ENCODE measurements at regions not wholly inside any gene's neighbourhood (a gene's known extent, or its start where the extent isn't known, plus 50 kb on each side); places are given as distances from the start of the nearest gene placed in this dataset.

GRCh38 chr2:2743164-2743571 lies 412.1 kb upstream of the MYT1L start:
- H3K9me3 Mint-ChIP-seq: peaks cover 11% of the 10 kb centered on the region
- no peaks in the 10 kb centered on the region for H3K4me1 Mint-ChIP-seq
- ATAC-seq: no peak
- H3K36me3 Mint-ChIP-seq: no peaks in the 10 kb centered on the region
- no peak overlapping the region for H3K27ac Mint-ChIP-seq
- H3K27me3 Mint-ChIP-seq: peaks cover 8% of the 10 kb centered on the region
- H3K4me3 Mint-ChIP-seq: no peak overlapping the region

GRCh38 chr2:2742726-2743125 lies 411.7 kb upstream of the MYT1L start:
- H3K4me1 Mint-ChIP-seq: no peaks in the 10 kb centered on the region
- H3K9me3 Mint-ChIP-seq: peaks cover 11% of the 10 kb centered on the region

GRCh38 chr2:2740238-2740775 lies 409.2 kb upstream of the MYT1L start:
- H3K4me3 Mint-ChIP-seq: no peak overlapping the region

More at GRCh38 chr2:2742726-2743125, 411.7 kb upstream of the MYT1L start:
- Mint-ChIP-seq H3K36me3 (no peaks in the 10 kb centered on the region), H3K27ac (no peak overlapping the region), H3K4me3 (no peak overlapping the region), H3K27me3 (peaks cover 8% of the 10 kb centered on the region)
- ATAC-seq: no peak

GRCh38 chr2:2739231-2739795 lies 408.2 kb upstream of the MYT1L start:
- H3K4me3 Mint-ChIP-seq: no peak overlapping the region
- no peaks in the 10 kb centered on the region for H3K4me1 Mint-ChIP-seq
- H3K9me3 Mint-ChIP-seq: peaks cover 11% of the 10 kb centered on the region
- H3K27me3 Mint-ChIP-seq: peaks cover 8% of the 10 kb centered on the region
- no peaks in the 10 kb centered on the region for H3K36me3 Mint-ChIP-seq
- no peak for ATAC-seq
- no peak overlapping the region for H3K27ac Mint-ChIP-seq

More at GRCh38 chr2:2740238-2740775, 409.2 kb upstream of the MYT1L start:
- Mint-ChIP-seq H3K27ac (no peak overlapping the region), H3K36me3 (no peaks in the 10 kb centered on the region), H3K4me1 (no peaks in the 10 kb centered on the region), H3K27me3 (peaks cover 8% of the 10 kb centered on the region), H3K9me3 (peaks cover 11% of the 10 kb centered on the region)
- no peak for ATAC-seq

GRCh38 chr2:2738684-2739083 lies 407.6 kb upstream of the MYT1L start:
- Mint-ChIP-seq H3K4me1 (no peaks in the 10 kb centered on the region), H3K4me3 (no peak overlapping the region), H3K9me3 (peaks cover 11% of the 10 kb centered on the region), H3K27me3 (peaks cover 8% of the 10 kb centered on the region), H3K27ac (no peak overlapping the region), H3K36me3 (no peaks in the 10 kb centered on the region)
- ATAC-seq: no peak

- peaks cover 8% of the 10 kb centered on the region for H3K27me3 Mint-ChIP-seq
- H3K4me1 Mint-ChIP-seq: no peaks in the 10 kb centered on the region
- H3K4me3 Mint-ChIP-seq: no peak overlapping the region
- H3K27ac Mint-ChIP-seq: no peak overlapping the region
- peaks cover 11% of the 10 kb centered on the region for H3K9me3 Mint-ChIP-seq
- no peak for ATAC-seq
- no peaks in the 10 kb centered on the region for H3K36me3 Mint-ChIP-seq
These were observed 407.2 kb upstream of the MYT1L start for GRCh38 chr2:2738276-2738675.

GRCh38 chr2:2735041-2735440 lies 404.0 kb upstream of the MYT1L start:
- peaks cover 1% of the 10 kb centered on the region for H3K27me3 Mint-ChIP-seq
- no peak overlapping the region for H3K27ac Mint-ChIP-seq
- no peaks in the 10 kb centered on the region for H3K4me1 Mint-ChIP-seq
- H3K36me3 Mint-ChIP-seq: no peaks in the 10 kb centered on the region
- no peak for ATAC-seq
- H3K4me3 Mint-ChIP-seq: no peak overlapping the region
- peaks cover 5% of the 10 kb centered on the region for H3K9me3 Mint-ChIP-seq

- Mint-ChIP-seq H3K9me3 (no peaks in the 10 kb centered on the region), H3K4me1 (no peaks in the 10 kb centered on the region), H3K4me3 (no peak overlapping the region), H3K27ac (no peak overlapping the region), H3K27me3 (no peaks in the 10 kb centered on the region), H3K36me3 (no peaks in the 10 kb centered on the region)
- peak; percentile 3 for ATAC-seq
These were observed 403.2 kb upstream of the MYT1L start for GRCh38 chr2:2734308-2734707.

- peak; percentile 35 for ATAC-seq
- Mint-ChIP-seq H3K9me3 (no peaks in the 10 kb centered on the region), H3K27me3 (no peaks in the 10 kb centered on the region), H3K36me3 (no peaks in the 10 kb centered on the region), H3K27ac (no peak overlapping the region), H3K4me1 (no peaks in the 10 kb centered on the region), H3K4me3 (no peak overlapping the region)
These were observed 402.7 kb upstream of the MYT1L start for GRCh38 chr2:2733818-2734217.

- no peak overlapping the region for H3K27ac Mint-ChIP-seq
- no peaks in the 10 kb centered on the region for H3K27me3 Mint-ChIP-seq
- no peak for ATAC-seq
- no peaks in the 10 kb centered on the region for H3K9me3 Mint-ChIP-seq
- no peaks in the 10 kb centered on the region for H3K36me3 Mint-ChIP-seq
- H3K4me3 Mint-ChIP-seq: no peak overlapping the region
- no peaks in the 10 kb centered on the region for H3K4me1 Mint-ChIP-seq
These were observed 401.4 kb upstream of the MYT1L start for GRCh38 chr2:2732331-2733119.

GRCh38 chr2:2731816-2732284 lies 400.8 kb upstream of the MYT1L start:
- Mint-ChIP-seq H3K4me3 (no peak overlapping the region), H3K27ac (no peak overlapping the region), H3K9me3 (no peaks in the 10 kb centered on the region), H3K4me1 (no peaks in the 10 kb centered on the region), H3K36me3 (no peaks in the 10 kb centered on the region), H3K27me3 (no peaks in the 10 kb centered on the region)
- no peak for ATAC-seq

- Mint-ChIP-seq H3K9me3 (no peaks in the 10 kb centered on the region), H3K4me3 (no peak overlapping the region), H3K27ac (no peak overlapping the region), H3K36me3 (no peaks in the 10 kb centered on the region), H3K27me3 (no peaks in the 10 kb centered on the region), H3K4me1 (no peaks in the 10 kb centered on the region)
- peak; percentile 31 for ATAC-seq
These were observed 400.2 kb upstream of the MYT1L start for GRCh38 chr2:2731101-2731815.

GRCh38 chr2:2730301-2730833 lies 399.3 kb upstream of the MYT1L start:
- Mint-ChIP-seq H3K4me1 (no peaks in the 10 kb centered on the region), H3K36me3 (no peaks in the 10 kb centered on the region), H3K27me3 (no peaks in the 10 kb centered on the region), H3K27ac (no peak overlapping the region), H3K4me3 (no peak overlapping the region), H3K9me3 (no peaks in the 10 kb centered on the region)
- no peak for ATAC-seq

GRCh38 chr2:2729246-2729645 lies 398.2 kb upstream of the MYT1L start:
- Mint-ChIP-seq H3K27me3 (no peaks in the 10 kb centered on the region), H3K9me3 (no peaks in the 10 kb centered on the region)

GRCh38 chr2:2728635-2729034 lies 397.6 kb upstream of the MYT1L start:
- Mint-ChIP-seq H3K36me3 (no peaks in the 10 kb centered on the region), H3K4me1 (no peaks in the 10 kb centered on the region), H3K27ac (no peak overlapping the region), H3K27me3 (no peaks in the 10 kb centered on the region), H3K4me3 (no peak overlapping the region), H3K9me3 (no peaks in the 10 kb centered on the region)
- no peak for ATAC-seq

More at GRCh38 chr2:2729246-2729645, 398.2 kb upstream of the MYT1L start:
- no peak for ATAC-seq
- H3K27ac Mint-ChIP-seq: no peak overlapping the region
- H3K4me1 Mint-ChIP-seq: no peaks in the 10 kb centered on the region
- no peaks in the 10 kb centered on the region for H3K36me3 Mint-ChIP-seq
- H3K4me3 Mint-ChIP-seq: no peak overlapping the region

All from stimulated activated memory B cell treated with anti-CD40 and anti-IgM and Interleukin-4, amounts not matched to agents 10 μg/mL and 1 μg/mL and 100 μg/mL, for 72 hours (primary cell).